Progenitor cell of endocrine pancreas (in vitro differentiated cells): ENCODE measurements at regions not wholly inside any gene's neighbourhood (a gene's known extent, or its start where the extent isn't known, plus 50 kb on each side); places are given as distances from the start of the nearest gene placed in this dataset.

ENCODE experiments used
- DNase-seq: peaks from one replicate; pipeline ENCODE4 v3.0.0; 2021; ENCODE audit warnings: low spot score; ENCODE audit not compliant: unreplicated experiment
- H3K27ac Mint-ChIP-seq: 2 replicates; pipeline ENCODE4 v1.8.0; 2021; ENCODE audit warnings: mild to moderate bottlenecking, moderate library complexity, mixed read lengths
- H3K27me3 Mint-ChIP-seq: 2 replicates; pipeline ENCODE4 v1.8.0; 2021; ENCODE audit warnings: mixed read lengths
- H3K36me3 Mint-ChIP-seq: 2 replicates; pipeline ENCODE4 v1.8.0; 2022; ENCODE audit warnings: mixed read lengths; ENCODE audit not compliant: insufficient read depth
- H3K4me1 Mint-ChIP-seq: 2 replicates; pipeline ENCODE4 v1.8.0; 2021; ENCODE audit warnings: low read depth, mixed read lengths
- H3K4me3 Mint-ChIP-seq: 2 replicates; pipeline ENCODE4 v1.8.0; 2021; ENCODE audit warnings: low read depth, mild to moderate bottlenecking, moderate library complexity, mixed read lengths
- H3K9me3 Mint-ChIP-seq: 2 replicates; pipeline ENCODE4 v1.8.0; 2021; ENCODE audit warnings: low read depth, mixed read lengths
- CTCF ChIP-seq: fragments of 200-600 bp; sonication (generic); IDR thresholded peaks from one replicate; pipeline ENCODE4 v1.5.0; 2021; ENCODE audit warnings: antibody characterized with exemption, mild to moderate bottlenecking; ENCODE audit not compliant: unreplicated experiment

GRCh38 chr9:11632691-11633090, 1019.9 kb upstream of the PTPRD start:
- Mint-ChIP-seq H3K27ac (no peak overlapping the region), H3K27me3 (no peaks in the 10 kb centered on the region), H3K4me1 (no peaks in the 10 kb centered on the region), H3K9me3 (peaks cover 15% of the 10 kb centered on the region), H3K4me3 (no peak overlapping the region), H3K36me3 (no peaks in the 10 kb centered on the region)
- DNase-seq, result no peak
- no peak for TF ChIP-seq CTCF

GRCh38 chr9:11646831-11647230, 1034.0 kb upstream of the PTPRD start:
- Mint-ChIP-seq H3K36me3 (no peaks in the 10 kb centered on the region), H3K4me1 (no peaks in the 10 kb centered on the region), H3K27me3 (no peaks in the 10 kb centered on the region), H3K9me3 (no peaks in the 10 kb centered on the region), H3K27ac (no peak overlapping the region), H3K4me3 (no peak overlapping the region)
- no peak for DNase-seq
- TF ChIP-seq CTCF, result no peak

GRCh38 chr9:11653867-11654266, 1039.3 kb upstream of the TYRP1 start:
- no peaks in the 10 kb centered on the region for H3K9me3 Mint-ChIP-seq
- H3K27ac Mint-ChIP-seq, result no peak overlapping the region
- no peak for TF ChIP-seq CTCF
- no peak overlapping the region for H3K4me3 Mint-ChIP-seq
- no peak for DNase-seq
- H3K4me1 Mint-ChIP-seq, result no peaks in the 10 kb centered on the region
- no peaks in the 10 kb centered on the region for H3K27me3 Mint-ChIP-seq
- no peaks in the 10 kb centered on the region for H3K36me3 Mint-ChIP-seq

GRCh38 chr9:11663913-11664312, 1029.3 kb upstream of the TYRP1 start:
- Mint-ChIP-seq H3K27ac (no peak overlapping the region), H3K4me1 (no peaks in the 10 kb centered on the region), H3K4me3 (no peak overlapping the region), H3K9me3 (no peaks in the 10 kb centered on the region), H3K27me3 (no peaks in the 10 kb centered on the region), H3K36me3 (no peaks in the 10 kb centered on the region)
- no peak for DNase-seq
- no peak for TF ChIP-seq CTCF

GRCh38 chr9:11676821-11677220, 1016.4 kb upstream of the TYRP1 start:
- Mint-ChIP-seq H3K9me3 (no peaks in the 10 kb centered on the region), H3K27me3 (no peaks in the 10 kb centered on the region), H3K4me1 (no peaks in the 10 kb centered on the region), H3K27ac (no peak overlapping the region), H3K4me3 (no peak overlapping the region), H3K36me3 (no peaks in the 10 kb centered on the region)
- TF ChIP-seq CTCF, result no peak
- no peak for DNase-seq
